Endothelial cell of umbilical vein (primary cell): ENCODE measurements at regions not wholly inside any gene's neighbourhood (a gene's known extent, or its start where the extent isn't known, plus 50 kb on each side); places are given as distances from the start of the nearest gene placed in this dataset.

Experiments
- EZH2 ChIP-seq: IDR thresholded peaks from 2 replicates; pipeline ENCODE4 v1.6.1; 2012; ENCODE audit warnings: borderline replicate concordance, low read depth, mild to moderate bottlenecking, moderate library complexity, low read length, inconsistent platforms; ENCODE audit not compliant: severe bottlenecking
- FOS ChIP-seq: IDR thresholded peaks from 2 replicates; pipeline ENCODE4 v1.6.1; 2011; ENCODE audit warnings: mild to moderate bottlenecking, low read length, moderate library complexity, borderline replicate concordance; ENCODE audit not compliant: insufficient read depth
- GATA2 ChIP-seq: IDR thresholded peaks from 2 replicates; pipeline ENCODE4 v1.7.0; 2011; ENCODE audit warnings: low read depth, mild to moderate bottlenecking, moderate library complexity, mixed read lengths, low read length; ENCODE audit not compliant: insufficient read length, insufficient read depth
- POLR2AphosphoS5 ChIP-seq: IDR thresholded peaks from 2 replicates; pipeline ENCODE4 v1.6.1; 2012; ENCODE audit warnings: low read depth, mild to moderate bottlenecking, control low read depth, low read length, moderate library complexity; ENCODE audit not compliant: insufficient read depth
- TF ChIP-seq, protein P1 (sequence below), 2 donors: IDR thresholded peaks; 1 replicate in 1 of 2; 2 replicates in 1 of 2; pipeline ENCODE4 v1.5.1; 2011; ENCODE audit warnings: low read length in 2 of 2, mild to moderate bottlenecking in 2 of 2, moderate library complexity in 2 of 2, control low read depth in 1 of 2, inconsistent platforms in 1 of 2, low read depth in 1 of 2; ENCODE audit not compliant: insufficient read depth in 1 of 2; ENCODE audit errors: extremely low read depth in 1 of 2
- TF ChIP-seq, protein P2 (sequence below): IDR thresholded peaks from 2 replicates; pipeline ENCODE4 v1.6.1; 2011; ENCODE audit not compliant: insufficient read depth, insufficient read length

DNA sequence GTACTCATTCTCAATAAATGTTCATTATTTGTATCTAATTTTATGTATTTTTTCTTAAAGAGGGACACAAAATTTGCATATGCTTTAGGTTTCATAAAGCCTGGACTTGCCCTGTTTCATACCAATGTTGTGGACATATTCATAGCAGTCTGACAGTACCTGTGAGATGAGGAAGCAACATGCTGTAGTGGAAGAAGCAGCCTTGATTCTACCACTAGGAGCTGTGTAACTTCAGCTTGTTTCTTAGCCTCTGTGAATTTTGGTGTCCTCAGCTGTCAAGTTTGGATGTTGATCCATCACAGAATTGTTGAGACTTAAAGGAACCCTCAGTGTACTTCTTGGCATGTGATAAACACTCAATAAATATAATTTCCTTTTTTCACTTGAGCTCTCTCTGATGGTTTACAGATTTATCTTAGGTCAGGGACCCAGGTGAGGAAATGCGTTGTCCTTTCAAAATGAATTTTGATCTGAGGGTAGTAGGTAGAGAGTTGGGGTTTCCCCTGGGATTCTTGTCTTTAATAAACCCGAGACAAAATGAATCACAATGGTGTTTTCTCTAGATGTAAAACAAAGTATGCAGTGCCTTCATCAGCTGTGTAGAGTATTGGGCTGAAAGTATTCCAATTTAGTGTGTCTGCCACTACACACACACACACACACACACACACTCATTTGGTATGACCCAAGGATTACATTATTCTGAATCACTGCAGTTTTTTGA is 152.1 kb downstream of the KCNRG start:
- TF ChIP-seq, protein P1, sequence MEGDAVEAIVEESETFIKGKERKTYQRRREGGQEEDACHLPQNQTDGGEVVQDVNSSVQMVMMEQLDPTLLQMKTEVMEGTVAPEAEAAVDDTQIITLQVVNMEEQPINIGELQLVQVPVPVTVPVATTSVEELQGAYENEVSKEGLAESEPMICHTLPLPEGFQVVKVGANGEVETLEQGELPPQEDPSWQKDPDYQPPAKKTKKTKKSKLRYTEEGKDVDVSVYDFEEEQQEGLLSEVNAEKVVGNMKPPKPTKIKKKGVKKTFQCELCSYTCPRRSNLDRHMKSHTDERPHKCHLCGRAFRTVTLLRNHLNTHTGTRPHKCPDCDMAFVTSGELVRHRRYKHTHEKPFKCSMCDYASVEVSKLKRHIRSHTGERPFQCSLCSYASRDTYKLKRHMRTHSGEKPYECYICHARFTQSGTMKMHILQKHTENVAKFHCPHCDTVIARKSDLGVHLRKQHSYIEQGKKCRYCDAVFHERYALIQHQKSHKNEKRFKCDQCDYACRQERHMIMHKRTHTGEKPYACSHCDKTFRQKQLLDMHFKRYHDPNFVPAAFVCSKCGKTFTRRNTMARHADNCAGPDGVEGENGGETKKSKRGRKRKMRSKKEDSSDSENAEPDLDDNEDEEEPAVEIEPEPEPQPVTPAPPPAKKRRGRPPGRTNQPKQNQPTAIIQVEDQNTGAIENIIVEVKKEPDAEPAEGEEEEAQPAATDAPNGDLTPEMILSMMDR (IDR thresholded peaks at IDR 0.05; ENCODE audit: extremely low read depth in 1 of 2, insufficient read depth in 1 of 2, low read depth in 1 of 2, low read length in 2 of 2): no peak
- TF ChIP-seq POLR2AphosphoS5: no peak
- no peak for TF ChIP-seq FOS
- TF ChIP-seq, protein P2, sequence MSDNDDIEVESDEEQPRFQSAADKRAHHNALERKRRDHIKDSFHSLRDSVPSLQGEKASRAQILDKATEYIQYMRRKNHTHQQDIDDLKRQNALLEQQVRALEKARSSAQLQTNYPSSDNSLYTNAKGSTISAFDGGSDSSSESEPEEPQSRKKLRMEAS: no peak
- TF ChIP-seq GATA2: no peak
- no peak for TF ChIP-seq EZH2
